ENCODE measurements at regions not wholly inside any gene's neighbourhood (a gene's known extent, or its start where the extent isn't known, plus 50 kb on each side); places are given as distances from the start of the nearest gene placed in this dataset.

DNA sequence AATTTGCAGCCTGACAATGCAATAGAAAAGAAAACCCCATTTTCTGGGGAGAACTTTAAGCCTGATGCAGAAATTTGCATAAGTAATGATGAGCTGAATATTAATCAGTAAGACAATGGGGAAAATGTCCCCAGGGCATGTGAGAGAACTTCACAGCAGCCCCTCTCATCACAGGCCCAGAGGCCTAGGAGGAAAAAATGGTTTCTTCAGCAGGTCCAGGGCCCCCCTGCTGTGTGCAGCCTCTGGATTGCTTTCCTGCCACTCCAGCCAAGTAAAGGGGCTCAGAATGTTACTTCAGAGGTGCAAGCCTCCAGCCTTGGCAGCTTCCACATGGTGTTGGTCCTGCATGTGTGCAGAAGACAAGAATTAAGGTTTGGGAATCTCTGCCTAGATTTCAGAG is 900.3 kb upstream of the ROBO1 start:
- TF ChIP-seq, protein P1, sequence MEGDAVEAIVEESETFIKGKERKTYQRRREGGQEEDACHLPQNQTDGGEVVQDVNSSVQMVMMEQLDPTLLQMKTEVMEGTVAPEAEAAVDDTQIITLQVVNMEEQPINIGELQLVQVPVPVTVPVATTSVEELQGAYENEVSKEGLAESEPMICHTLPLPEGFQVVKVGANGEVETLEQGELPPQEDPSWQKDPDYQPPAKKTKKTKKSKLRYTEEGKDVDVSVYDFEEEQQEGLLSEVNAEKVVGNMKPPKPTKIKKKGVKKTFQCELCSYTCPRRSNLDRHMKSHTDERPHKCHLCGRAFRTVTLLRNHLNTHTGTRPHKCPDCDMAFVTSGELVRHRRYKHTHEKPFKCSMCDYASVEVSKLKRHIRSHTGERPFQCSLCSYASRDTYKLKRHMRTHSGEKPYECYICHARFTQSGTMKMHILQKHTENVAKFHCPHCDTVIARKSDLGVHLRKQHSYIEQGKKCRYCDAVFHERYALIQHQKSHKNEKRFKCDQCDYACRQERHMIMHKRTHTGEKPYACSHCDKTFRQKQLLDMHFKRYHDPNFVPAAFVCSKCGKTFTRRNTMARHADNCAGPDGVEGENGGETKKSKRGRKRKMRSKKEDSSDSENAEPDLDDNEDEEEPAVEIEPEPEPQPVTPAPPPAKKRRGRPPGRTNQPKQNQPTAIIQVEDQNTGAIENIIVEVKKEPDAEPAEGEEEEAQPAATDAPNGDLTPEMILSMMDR (IDR thresholded peaks at IDR 0.05): no peak
- TF ChIP-seq ZFX (IDR thresholded peaks at IDR 0.05; ENCODE audit: borderline replicate concordance): no peak

All from 22Rv1 (cell line).